Kidney (tissue), 13 donors: ENCODE measurements at regions not wholly inside any gene's neighbourhood (a gene's known extent, or its start where the extent isn't known, plus 50 kb on each side); places are given as distances from the start of the nearest gene placed in this dataset.

Experiments
- DNase-seq, 5 donors: peaks; one replicate each; pipeline ENCODE4 v3.0.0-alpha.2; 2013 to 2020
- FAIRE-seq: peaks from 2 replicates; lab custom pipeline; 2012; peaks lifted over from hg19 to GRCh38; lab: Jason Lieb, UNC
- H3K27ac ChIP-seq, 2 donors: one replicate each; pipeline ENCODE4 v1.7.0; 2013; ENCODE audit warnings: low read depth in 2 of 2, low read length in 2 of 2, inconsistent platforms in 1 of 2
- H3K27me3 ChIP-seq: one replicate; pipeline ENCODE4 v1.7.1; 2013; ENCODE audit warnings: low read length, inconsistent platforms; ENCODE audit not compliant: control insufficient read depth, insufficient read depth
- H3K36me3 ChIP-seq, 3 donors: one replicate each; pipeline versions ENCODE4 v1.7.0 to v1.7.1; 2013; ENCODE audit warnings: low read length in 3 of 3, control low read depth in 1 of 3, inconsistent platforms in 1 of 3; ENCODE audit not compliant: insufficient read depth in 3 of 3, control insufficient read depth in 2 of 3
- H3K4me1 ChIP-seq, 3 donors: one replicate each; pipeline versions ENCODE4 v1.7.0 to v1.7.1; 2013; ENCODE audit warnings: low read length in 3 of 3, inconsistent platforms in 1 of 3, low read depth in 1 of 3; ENCODE audit not compliant: control insufficient read depth in 2 of 3, insufficient read depth in 2 of 3
- H3K4me3 ChIP-seq, 3 donors: one replicate each; pipeline versions ENCODE4 v1.7.0 to v1.8.1; 2013; ENCODE audit warnings: low read length in 3 of 3, control low read depth in 1 of 3, inconsistent platforms in 1 of 3
- H3K9ac ChIP-seq, 3 donors: one replicate each; pipeline versions ENCODE4 v1.7.0 to v1.7.1; 2013; ENCODE audit warnings: low read length in 3 of 3, control low read depth in 1 of 3, inconsistent platforms in 1 of 3
- H3K9me3 ChIP-seq, 3 donors: one replicate each; pipeline versions ENCODE4 v1.7.0 to v1.7.1; 2013; ENCODE audit warnings: low read length in 3 of 3, control low read depth in 1 of 3, inconsistent platforms in 1 of 3; ENCODE audit not compliant: control insufficient read depth in 2 of 3, insufficient read depth in 1 of 3
- CTCF ChIP-seq: IDR thresholded peaks from 3 replicates; pipeline ENCODE4 v1.5.1; 2012; ENCODE audit warnings: mild to moderate bottlenecking, moderate library complexity, borderline replicate concordance; ENCODE audit not compliant: insufficient read depth; ENCODE audit errors: extremely low read depth
- intact Hi-C: fragments of 100-400 bp; cut with DNase I; formaldehyde crosslinking; loops from one replicate; pipeline ENCODE4 v1.11.1; 2022
- donor health status: control.
- donor health status: control.
- donor health status: control.
- donor health status: control.
- donor health status: control.
- donor health status: DM: yes; HTN: yes; CAD: no.
- donor health status: Normal renal cell carcinoma (clear cell type).

GRCh38 chr4:79613269-79613935 is 205.4 kb upstream of the GK2 start:
- no peak overlapping the region for H3K9ac ChIP-seq
- H3K4me3 ChIP-seq, result no peak overlapping the region
- no peaks in the 10 kb centered on the region for H3K27me3 ChIP-seq
- DNase-seq, result no peak
- no peaks in the 10 kb centered on the region for H3K36me3 ChIP-seq
- H3K9me3 ChIP-seq, result no peaks in the 10 kb centered on the region
- H3K27ac ChIP-seq, result no peak overlapping the region
- TF ChIP-seq CTCF, result no peak
- intact Hi-C loops, result no loop called here
- no peak for FAIRE-seq
- H3K4me1 ChIP-seq, result no peaks in the 10 kb centered on the region

GRCh38 chr4:79611026-79611425 is 203.0 kb upstream of the GK2 start:
- no peak for TF ChIP-seq CTCF
- peak in 2 of 5 donors; percentile 39 to 48 for DNase-seq
- intact Hi-C loops, result no loop called here
- FAIRE-seq, result no peak
- Histone ChIP-seq H3K4me3 (no peak overlapping the region), H3K4me1 (no peaks in the 10 kb centered on the region), H3K36me3 (no peaks in the 10 kb centered on the region), H3K9ac (no peak overlapping the region), H3K9me3 (no peaks in the 10 kb centered on the region), H3K27ac (no peak overlapping the region), H3K27me3 (no peaks in the 10 kb centered on the region)

- Histone ChIP-seq H3K9ac (no peak overlapping the region), H3K9me3 (no peaks in the 10 kb centered on the region), H3K36me3 (no peaks in the 10 kb centered on the region), H3K4me3 (no peak overlapping the region), H3K27ac (no peak overlapping the region), H3K4me1 (no peaks in the 10 kb centered on the region), H3K27me3 (no peaks in the 10 kb centered on the region)
- intact Hi-C loops, result no loop called here
- DNase-seq, result no peak
- TF ChIP-seq CTCF, result no peak
- FAIRE-seq, result no peak
Measured at GRCh38 chr4:79609817-79610216, 201.8 kb upstream of the GK2 start.

- no peaks in the 10 kb centered on the region for H3K36me3 ChIP-seq
- DNase-seq, result no peak
- no peaks in the 10 kb centered on the region for H3K9me3 ChIP-seq
Measured at GRCh38 chr4:79607979-79608378, 200.0 kb upstream of the GK2 start.

More at GRCh38 chr4:79607979-79608378, 200.0 kb upstream of the GK2 start:
- Histone ChIP-seq H3K27me3 (no peaks in the 10 kb centered on the region), H3K4me3 (no peak overlapping the region), H3K9ac (no peak overlapping the region), H3K4me1 (no peaks in the 10 kb centered on the region), H3K27ac (no peak overlapping the region)
- intact Hi-C loops, result no loop called here
- TF ChIP-seq CTCF, result no peak
- FAIRE-seq, result no peak
